ENCODE measurements at regions not wholly inside any gene's neighbourhood (a gene's known extent, or its start where the extent isn't known, plus 50 kb on each side); places are given as distances from the start of the nearest gene placed in this dataset.

GRCh38 chr3:154542837-154543236, 112.8 kb upstream of the GPR149 start (continued):
- no peak for TF ChIP-seq ATF2 (CRISPR knock-in tag; IDR thresholded peaks at IDR 0.05; ENCODE audit: borderline replicate concordance, low read depth)
- no peak for TF ChIP-seq SMAD3 (CRISPR knock-in tag; IDR thresholded peaks at IDR 0.05; ENCODE audit: borderline replicate concordance)
- no peak for TF ChIP-seq CTCF (IDR thresholded peaks at IDR 0.05)
- TF ChIP-seq JUN (CRISPR knock-in tag; IDR thresholded peaks at IDR 0.05): no peak
- TF ChIP-seq NR3C1 (CRISPR knock-in tag; conservative IDR thresholded peaks at IDR 0.05; ENCODE audit: low read depth): no peak
- no peak for TF ChIP-seq FOXJ3 (CRISPR knock-in tag; IDR thresholded peaks at IDR 0.05; ENCODE audit: borderline replicate concordance)
- no peak for TF ChIP-seq ZNF263 (CRISPR knock-in tag; IDR thresholded peaks at IDR 0.05; ENCODE audit: low read depth)
- TF ChIP-seq ARID4B (CRISPR knock-in tag; IDR thresholded peaks at IDR 0.05; ENCODE audit: borderline replicate concordance): no peak
- TF ChIP-seq USF1 (CRISPR knock-in tag; IDR thresholded peaks at IDR 0.05): no peak
- TF ChIP-seq TCF7 (CRISPR knock-in tag; IDR thresholded peaks at IDR 0.05; ENCODE audit: low read depth): no peak
- TF ChIP-seq ZNF532 (CRISPR knock-in tag; IDR thresholded peaks at IDR 0.05; ENCODE audit: borderline replicate concordance): no peak
- TF ChIP-seq TEAD1 (CRISPR knock-in tag; IDR thresholded peaks at IDR 0.05): no peak
- no peak for TF ChIP-seq MLX (CRISPR knock-in tag; IDR thresholded peaks at IDR 0.05)
- TF ChIP-seq SOX15 (CRISPR knock-in tag; IDR thresholded peaks at IDR 0.05): no peak
- no peak for TF ChIP-seq GRHL2 (CRISPR knock-in tag; IDR thresholded peaks at IDR 0.05; ENCODE audit: insufficient replicate concordance, severe bottlenecking)
- no peak for TF ChIP-seq MAX (CRISPR knock-in tag; IDR thresholded peaks at IDR 0.05)
- TF ChIP-seq ZNF232 (CRISPR knock-in tag; IDR thresholded peaks at IDR 0.05): no peak
- no peak for TF ChIP-seq ATF3 (CRISPR knock-in tag; conservative IDR thresholded peaks at IDR 0.05)

Data from WTC11 (cell line).